Fibroblast of pulmonary artery (primary cell): ENCODE measurements at regions not wholly inside any gene's neighbourhood (a gene's known extent, or its start where the extent isn't known, plus 50 kb on each side); places are given as distances from the start of the nearest gene placed in this dataset.

ENCODE experiments used
- DNase-seq: peaks from one replicate; pipeline ENCODE4 v3.0.0-alpha.2; 2010; ENCODE audit warnings: low read depth
- H3K4me3 ChIP-seq: replicated peaks from 2 replicates; pipeline ENCODE4 v1.5.1; 2011; ENCODE audit warnings: low read depth, mild to moderate bottlenecking, control low read depth, low read length, moderate library complexity
- TF ChIP-seq, protein P1 (sequence below): IDR thresholded peaks from 2 replicates; pipeline ENCODE4 v1.5.1; 2011; ENCODE audit warnings: mild to moderate bottlenecking, control low read depth, low read length, inconsistent platforms; ENCODE audit errors: missing control alignments

DNA sequence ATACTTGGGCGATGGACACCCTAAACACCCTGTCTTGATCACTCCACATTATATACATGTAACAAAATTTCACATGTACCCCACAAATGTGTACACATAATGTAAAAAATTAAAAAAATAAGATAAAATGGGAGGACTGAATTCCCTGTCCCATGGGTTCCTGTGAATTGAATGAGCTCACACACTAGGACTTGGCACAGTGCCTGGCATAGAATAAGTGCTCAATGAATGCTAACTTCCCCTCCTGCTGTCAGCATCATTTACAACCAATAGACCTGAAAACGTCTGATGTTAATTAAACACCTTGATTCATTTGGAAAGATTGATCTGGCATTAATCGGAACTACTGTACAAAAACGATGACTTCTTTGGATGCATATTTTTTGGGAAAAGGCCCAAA, 117.3 kb upstream of the ZNF438 start:
- TF ChIP-seq, protein P1, sequence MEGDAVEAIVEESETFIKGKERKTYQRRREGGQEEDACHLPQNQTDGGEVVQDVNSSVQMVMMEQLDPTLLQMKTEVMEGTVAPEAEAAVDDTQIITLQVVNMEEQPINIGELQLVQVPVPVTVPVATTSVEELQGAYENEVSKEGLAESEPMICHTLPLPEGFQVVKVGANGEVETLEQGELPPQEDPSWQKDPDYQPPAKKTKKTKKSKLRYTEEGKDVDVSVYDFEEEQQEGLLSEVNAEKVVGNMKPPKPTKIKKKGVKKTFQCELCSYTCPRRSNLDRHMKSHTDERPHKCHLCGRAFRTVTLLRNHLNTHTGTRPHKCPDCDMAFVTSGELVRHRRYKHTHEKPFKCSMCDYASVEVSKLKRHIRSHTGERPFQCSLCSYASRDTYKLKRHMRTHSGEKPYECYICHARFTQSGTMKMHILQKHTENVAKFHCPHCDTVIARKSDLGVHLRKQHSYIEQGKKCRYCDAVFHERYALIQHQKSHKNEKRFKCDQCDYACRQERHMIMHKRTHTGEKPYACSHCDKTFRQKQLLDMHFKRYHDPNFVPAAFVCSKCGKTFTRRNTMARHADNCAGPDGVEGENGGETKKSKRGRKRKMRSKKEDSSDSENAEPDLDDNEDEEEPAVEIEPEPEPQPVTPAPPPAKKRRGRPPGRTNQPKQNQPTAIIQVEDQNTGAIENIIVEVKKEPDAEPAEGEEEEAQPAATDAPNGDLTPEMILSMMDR, result no peak
- DNase-seq, result peak; percentile 56

DNA sequence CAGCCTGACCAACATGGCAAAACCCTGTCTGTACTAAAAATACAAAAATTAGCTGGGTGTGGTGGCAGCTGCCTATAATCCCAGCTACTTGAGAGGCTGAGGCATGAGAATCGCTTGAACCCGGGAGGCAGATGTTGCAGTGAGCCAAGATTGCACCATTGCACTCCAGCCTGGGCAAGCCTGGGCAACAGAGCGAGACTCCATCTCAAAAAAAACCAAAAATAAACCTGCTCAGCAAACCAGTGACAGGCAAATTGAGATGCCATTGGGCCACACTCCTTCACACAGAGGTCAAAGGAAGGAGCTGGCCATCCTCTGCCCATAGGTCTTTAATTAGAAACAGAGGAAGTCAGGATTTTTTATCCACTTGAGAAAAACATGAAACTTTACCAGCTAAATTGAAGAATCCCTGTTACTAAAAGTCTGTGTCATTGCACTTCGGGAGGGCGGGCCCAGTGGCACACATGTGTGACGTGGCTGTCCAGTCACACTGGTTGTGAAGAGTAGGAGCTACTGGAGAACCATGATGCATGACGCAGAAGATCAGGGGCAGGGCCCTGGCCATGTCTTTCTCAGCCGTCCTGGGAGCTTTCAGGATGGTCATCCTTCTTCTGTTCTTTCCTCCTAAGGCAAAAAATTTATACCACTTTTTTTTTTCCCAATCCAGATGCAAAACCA, 118.3 kb upstream of the ZNF438 start:
- TF ChIP-seq, protein P1, result no peak
- DNase-seq, result no peak
- H3K4me3 ChIP-seq, result no peak overlapping the region

More for the DNA sequence above, 117.3 kb upstream of the ZNF438 start:
- H3K4me3 ChIP-seq, result no peak overlapping the region

DNA sequence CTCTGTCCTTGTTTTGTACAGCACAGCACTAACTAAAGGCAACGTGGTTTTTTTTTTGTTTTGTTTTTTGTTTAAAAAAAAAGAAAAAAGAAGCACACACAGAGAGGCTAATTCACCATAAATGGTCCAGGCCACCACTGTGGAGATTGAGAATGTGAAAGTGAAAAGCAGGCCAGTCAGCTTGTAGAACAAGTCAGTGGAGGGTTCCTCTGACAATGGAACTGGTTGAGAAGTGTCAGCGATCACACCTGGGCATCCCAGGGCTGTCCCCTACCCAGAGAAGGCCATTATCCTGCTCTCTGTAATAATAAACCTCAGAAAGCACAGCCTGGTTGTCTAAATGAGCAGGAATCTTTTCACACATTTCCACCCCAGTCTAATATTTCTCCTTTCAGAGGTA, 119.6 kb upstream of the ZNF438 start:
- TF ChIP-seq, protein P1, result no peak
- no peak overlapping the region for H3K4me3 ChIP-seq
- DNase-seq, result no peak

DNA sequence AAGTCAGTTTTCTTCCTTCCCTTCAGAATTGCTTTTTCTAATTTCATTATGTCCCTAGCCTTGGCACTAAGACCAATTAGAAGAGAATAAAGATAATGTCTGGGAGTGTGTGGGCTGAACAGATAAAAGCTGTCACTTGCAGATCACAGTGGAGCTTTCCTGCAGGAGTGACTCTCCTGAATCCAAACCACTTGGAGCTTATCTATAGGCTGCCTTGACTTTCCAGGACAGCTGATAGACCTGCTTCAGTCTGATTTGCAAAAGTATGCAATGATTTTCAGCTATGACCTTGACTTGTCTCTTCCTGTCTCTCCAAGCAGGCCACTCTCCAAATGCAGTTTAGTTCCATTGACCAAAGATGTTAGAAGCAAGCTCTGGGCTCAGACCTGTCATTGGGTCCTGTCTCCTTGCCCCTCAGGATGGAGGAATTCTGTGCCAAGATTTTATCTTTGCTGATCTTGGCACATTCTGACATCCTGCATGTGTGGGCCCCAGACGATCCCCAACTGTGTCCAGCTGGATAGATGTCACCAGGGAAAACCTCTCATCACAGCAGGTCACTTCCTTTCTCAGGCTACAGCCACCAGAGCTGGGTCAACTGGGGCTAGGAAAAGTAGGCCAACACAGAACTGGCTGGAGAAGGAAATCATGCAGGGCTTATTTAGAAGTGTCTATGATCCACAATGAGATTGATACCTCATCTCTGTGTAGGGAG, 120.9 kb upstream of the ZNF438 start:
- H3K4me3 ChIP-seq, result no peak overlapping the region
- TF ChIP-seq, protein P1, result no peak
- no peak for DNase-seq

DNA sequence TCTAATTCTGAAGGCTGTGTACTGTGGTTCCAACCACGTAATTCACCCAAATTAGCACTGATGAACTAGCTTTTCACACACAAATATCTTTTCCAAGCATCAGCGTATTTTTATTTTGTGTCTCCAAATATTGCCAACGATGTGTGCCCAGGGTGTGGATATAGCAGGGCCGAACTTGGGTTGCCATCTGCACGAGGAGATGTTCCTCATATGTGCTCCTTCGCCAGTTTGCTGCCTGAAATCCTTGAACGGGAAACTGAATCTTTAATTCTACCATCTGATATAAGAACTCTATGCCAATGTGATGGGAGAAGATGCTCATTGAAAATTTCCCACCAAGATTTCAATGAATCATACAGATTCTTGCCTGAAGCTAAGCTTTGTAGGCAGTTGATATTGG, 121.5 kb upstream of the ZNF438 start:
- no peak for DNase-seq
- TF ChIP-seq, protein P1, result no peak
- H3K4me3 ChIP-seq, result no peak overlapping the region

DNA sequence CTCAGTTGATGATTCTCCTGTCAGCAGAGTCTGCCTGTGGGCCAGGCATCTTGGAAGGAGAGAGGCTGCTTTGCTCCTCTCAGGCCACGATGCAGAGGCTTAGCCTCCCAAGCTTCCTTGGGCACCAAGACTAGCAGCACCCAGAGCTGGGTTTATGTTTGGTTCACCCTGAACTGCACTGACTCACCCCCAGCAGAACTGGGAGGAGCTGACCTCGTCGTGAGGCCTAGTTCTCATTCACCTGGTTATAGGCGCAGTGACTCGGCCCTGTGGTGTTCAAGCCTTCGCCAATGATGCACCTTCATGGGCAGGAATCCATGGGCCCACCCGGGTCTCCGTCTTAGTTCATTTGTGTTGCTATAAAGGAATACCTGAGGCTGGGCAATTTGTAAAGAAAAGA, 122.0 kb upstream of the ZNF438 start:
- DNase-seq, result no peak
- TF ChIP-seq, protein P1, result no peak
- no peak overlapping the region for H3K4me3 ChIP-seq
